Stimulated activated CD8-positive, alpha-beta memory T cell treated with anti-CD3 and anti-CD28 coated beads, Interleukin-12 subunit alpha, Interleukin-12 subunit beta, amount 100 ng/mL, for 4 hours (primary cell): ENCODE measurements at regions not wholly inside any gene's neighbourhood (a gene's known extent, or its start where the extent isn't known, plus 50 kb on each side); places are given as distances from the start of the nearest gene placed in this dataset.
"Not testable (repeated sequence)": the region's sequence is repeated elsewhere in the genome, so short reads cannot be mapped to it uniquely, and the experiment has no call there.

ENCODE experiments used
- DNase-seq: peaks from one replicate; pipeline ENCODE4 v3.0.0-alpha.2; 2020; ENCODE audit warnings: low read depth

DNA sequence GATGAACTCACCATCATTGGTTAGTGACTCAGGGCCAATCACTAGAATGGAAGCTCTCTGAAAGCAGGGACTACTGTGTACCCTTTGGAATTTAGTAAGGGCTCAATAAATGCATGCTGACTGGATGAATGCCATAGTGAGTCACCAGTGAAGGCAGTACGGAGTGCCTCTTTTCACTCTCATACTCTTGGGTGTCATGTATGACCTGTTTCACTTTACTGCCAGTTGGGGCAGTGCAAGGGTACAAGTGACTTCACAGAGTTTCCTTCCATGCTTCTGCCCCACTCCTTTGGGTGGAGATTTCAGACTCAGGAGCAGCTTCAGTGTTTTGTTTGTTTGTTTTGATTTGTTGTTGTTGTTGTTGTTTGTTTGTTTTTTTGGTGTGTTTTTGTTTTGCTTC, 57.7 kb downstream of the SOX3 start:
- no peak for DNase-seq

GRCh38 chrX:140440876-140441275, 64.0 kb downstream of the SOX3 start:
- no peak for DNase-seq

- DNase-seq, result no peak
Measured at GRCh38 chrX:140439476-140439875, 65.4 kb downstream of the SOX3 start.

DNA sequence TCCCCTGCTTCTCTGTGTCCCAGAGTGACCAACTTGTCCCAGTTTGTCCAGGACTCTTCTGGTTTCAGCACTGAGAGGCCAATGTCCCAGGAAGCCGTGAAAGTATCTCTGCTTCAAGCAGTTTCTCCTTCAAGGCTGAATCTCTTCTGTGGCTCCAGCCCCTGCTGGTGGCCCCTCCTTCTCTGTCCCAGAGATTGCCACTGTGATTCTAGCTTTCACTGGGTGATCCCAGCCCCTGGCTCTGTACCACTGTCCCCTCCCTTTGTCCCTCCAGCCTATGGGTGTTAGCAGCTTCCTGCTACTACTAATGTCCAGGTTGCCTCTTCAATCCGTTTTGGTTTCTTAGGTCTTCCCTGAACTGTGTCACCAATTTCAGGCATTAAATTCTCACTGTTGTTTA, 70.5 kb downstream of the SOX3 start:
- DNase-seq, result no peak

DNA sequence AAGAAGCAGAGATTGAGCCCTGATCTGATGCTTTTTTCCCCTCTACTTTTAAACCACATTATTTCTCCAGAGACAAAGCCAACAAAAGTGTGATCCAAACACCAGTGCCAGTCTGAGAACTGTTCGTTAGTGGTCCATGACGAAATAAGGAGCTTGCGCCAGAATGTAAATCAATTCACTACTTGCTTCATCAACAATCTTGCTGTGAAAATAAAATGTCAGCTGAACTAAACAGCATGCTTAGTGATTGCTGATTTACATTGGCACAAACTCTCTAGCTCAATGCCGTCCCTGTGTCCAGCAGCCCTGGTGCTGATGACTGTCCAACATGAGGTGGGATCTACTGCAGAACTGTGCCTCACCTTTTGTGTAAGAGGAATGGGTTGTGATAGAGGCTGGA, 71.3 kb downstream of the SOX3 start:
- DNase-seq, result no peak

DNA sequence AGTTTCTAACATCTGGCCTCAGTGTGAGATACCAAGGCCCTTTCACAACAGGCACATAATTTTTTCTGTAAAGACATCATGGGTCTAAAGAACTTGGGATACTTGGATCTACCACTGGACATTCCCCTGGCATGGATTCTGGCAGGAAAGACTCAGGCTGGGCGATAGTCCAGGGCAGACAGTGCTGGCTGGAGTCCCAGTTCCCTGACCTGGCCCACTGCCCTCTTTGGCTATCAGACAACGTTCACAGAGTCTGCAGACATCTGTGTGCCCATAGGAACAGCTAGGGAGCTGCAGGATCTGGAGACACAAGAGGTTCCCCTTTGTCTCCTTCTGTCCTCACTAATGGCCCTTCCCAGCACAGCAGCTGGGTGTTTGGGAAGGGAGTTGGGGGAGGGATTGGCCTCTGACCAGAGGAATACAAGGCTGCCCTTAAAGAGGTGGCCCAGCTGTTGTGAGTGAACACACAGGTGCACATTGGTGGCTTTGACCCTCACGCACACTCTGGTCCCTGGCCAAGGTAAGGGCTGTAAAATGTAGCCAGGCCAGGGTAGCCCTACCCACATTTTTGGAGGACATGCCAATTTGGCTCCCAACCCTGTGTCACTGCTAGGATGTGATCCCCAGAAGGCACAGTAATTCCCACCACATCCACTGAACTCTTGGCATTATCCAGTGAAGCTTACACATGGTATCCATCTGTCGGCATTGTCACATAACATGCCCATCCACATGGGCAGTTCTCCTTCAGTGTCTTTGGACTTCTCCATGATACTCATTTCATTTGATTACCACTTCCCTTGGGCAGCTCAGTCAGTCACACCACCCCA, 72.3 kb downstream of the SOX3 start:
- no peak for DNase-seq

- no peak for DNase-seq
Measured at GRCh38 chrX:140431521-140431920, 73.3 kb downstream of the SOX3 start.

GRCh38 chrX:140425712-140426395, 79.0 kb downstream of the SOX3 start:
- no peak for DNase-seq

DNA sequence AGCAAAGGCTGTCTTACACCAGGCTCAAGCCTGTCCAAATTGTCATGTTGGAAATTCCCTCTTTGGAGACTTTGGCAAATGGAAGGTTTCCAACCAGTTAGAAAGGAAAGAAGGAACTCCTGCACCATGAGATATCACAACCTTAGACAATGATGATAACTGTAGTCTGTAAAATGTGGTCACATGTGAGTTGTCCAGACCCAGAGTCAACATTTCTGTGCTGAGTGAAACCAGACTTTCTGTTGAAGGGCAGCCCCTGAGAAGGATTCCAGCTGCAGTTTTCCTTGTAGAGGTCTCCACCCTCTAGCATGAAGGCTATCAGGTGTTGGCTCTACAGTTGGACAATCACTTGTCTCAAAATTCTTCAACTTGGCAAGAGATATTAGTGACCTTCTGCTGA, 82.4 kb downstream of the SOX3 start:
- DNase-seq, result no peak

GRCh38 chrX:140402131-140402530, 102.7 kb downstream of the SOX3 start:
- not testable (repeated sequence) for DNase-seq

DNA sequence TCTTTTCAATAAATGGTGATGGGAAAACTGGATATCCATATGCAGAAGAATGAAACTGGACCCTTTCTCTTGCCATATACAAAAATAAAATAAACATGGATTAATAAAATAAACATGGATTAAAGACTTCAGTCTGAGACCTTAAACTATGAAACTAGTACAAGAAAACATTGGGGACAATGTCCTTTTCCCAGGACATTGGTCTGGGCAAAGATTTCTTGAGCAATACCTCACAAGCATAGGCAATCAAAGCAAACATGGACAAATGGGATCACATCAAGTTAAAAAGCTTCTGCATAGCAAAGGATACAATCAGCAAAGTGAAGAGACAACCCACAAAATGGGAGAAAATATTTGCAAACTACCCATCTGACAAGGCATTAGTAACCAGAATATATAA, 108.5 kb downstream of the SOX3 start:
- DNase-seq, result not testable (repeated sequence)

DNA sequence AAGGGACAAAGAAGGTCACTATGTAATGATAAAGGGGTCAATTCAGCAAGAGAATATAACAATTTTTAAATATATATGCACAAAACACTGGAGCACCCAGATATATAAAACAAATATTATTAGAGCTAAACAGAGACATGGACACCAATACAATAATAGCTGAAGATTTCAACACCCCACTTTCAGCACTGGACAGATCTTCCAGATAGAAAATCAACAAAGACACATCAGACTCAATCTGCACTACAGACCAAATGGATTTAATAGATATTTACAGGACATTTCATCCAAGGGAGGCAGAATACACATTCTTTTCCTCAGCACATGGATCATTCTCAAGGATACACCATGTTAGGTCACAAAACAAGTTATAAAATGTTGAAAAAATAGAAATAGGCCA, 111.4 kb downstream of the SOX3 start:
- no peak for DNase-seq

- no peak for DNase-seq
Measured at GRCh38 chrX:140391313-140391712, 113.6 kb downstream of the SOX3 start.

DNA sequence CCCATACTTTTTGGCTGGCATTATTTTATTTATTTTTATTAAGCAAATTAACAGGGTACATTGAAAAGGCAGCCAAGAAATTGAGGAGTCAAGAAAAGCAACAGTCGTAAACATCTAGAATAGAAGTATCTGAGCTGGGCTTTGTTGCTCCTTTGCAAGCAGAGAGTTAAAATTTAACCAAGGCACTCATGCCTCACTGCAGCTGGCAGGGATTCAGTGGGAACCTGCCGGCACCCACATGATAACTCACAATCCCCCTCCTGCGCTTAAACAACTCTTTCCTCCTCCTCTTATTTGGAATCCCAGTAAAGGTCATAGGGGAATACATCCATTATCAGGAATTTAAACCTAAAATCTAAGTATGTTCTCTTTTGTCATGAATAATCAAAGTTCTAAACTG, 115.5 kb downstream of the SOX3 start:
- no peak for DNase-seq

- DNase-seq, result no peak
Measured at GRCh38 chrX:140362861-140363260, 142.0 kb downstream of the SOX3 start.

DNA sequence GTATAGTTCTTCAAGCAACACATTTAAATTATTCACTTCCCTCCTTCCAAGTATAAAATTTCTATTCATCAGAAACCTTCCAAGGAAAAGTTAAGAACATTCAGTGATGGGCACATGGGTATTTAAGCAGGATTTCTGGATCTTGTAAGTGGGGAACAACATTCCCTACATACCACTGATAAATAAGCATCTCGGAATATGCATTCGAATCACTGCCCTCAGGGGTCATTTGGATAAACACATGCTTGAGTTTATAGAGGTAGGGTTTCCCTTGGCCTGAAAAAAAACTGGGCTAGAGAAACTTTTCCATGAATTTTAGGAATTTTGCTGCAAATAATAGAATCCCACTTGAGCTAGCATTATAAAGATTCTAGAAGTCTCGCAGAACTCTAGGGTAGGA, 143.9 kb downstream of the SOX3 start:
- no peak for DNase-seq

DNA sequence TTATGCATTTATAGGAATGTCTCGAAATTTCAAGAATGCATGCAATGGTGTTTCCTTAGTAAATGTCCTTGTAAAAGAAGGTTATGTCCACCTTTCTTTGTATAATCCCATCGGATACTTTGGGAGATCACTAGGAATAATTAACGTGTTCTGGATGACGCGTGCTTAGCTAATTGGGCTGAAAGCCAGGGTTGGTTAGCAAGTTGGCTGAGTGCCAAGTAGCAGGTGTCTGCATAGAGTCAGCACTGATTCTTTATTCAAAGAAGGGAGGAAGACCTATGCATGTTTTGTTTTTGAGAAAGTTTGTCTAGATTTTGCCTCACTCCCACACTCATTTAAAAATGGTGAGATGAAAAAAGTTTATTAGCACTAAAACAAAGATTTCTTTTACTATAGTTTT, 144.6 kb downstream of the SOX3 start:
- DNase-seq, result no peak

- no peak for DNase-seq
Measured at GRCh38 chrX:140355922-140356321, 148.9 kb downstream of the SOX3 start.

DNA sequence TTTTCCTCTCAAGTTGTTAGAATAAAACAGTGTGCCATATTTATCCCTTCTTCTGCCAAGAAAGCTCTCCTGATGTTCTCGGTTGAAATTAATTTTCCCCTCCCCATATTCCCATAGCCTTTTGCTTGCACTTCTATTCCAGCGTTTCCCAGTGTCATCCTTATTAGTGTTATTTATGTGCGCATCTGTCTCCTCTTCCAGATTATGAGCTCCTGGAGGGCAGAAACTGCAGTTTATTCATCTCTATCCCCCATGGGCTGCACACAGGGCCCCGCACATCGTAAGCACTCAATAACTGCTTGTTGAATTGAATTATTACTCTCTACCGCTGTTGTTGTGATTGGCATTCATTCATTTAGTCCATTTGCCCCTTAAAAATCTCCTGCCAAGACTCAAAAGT, 149.4 kb downstream of the SOX3 start:
- DNase-seq, result no peak

DNA sequence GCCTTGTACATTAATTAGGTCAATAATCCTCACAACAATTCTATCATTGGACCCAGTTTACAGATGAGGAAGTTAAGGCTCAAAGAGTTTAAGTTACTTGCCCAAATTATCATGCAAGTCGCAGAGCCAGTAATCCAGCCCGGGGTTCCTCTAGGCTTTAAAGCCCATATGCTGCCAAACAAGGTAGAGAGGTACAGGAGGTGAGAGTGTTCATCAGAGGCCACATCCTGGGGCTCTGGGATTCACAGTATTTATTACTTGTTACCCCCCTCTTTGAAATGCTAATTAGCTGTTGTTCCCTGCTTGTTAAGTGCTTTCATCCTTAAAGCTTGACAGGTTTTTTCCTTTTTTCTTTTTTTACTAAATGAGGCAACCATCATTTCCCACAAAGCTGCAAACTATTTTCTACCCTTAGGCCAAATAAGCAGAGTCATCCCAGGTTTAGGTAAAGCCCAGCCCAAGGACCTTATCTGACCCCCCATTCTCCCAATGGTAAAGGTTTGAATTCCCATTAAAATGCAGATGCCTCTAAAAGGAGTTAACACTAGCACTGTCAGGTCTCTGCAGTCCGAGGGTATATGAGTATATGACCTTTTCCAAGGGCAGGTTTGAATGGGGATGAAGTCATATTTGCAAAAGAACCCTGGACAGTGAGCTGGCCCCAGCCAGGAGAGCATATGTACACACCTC, 150.3 kb downstream of the SOX3 start:
- no peak for DNase-seq

DNA sequence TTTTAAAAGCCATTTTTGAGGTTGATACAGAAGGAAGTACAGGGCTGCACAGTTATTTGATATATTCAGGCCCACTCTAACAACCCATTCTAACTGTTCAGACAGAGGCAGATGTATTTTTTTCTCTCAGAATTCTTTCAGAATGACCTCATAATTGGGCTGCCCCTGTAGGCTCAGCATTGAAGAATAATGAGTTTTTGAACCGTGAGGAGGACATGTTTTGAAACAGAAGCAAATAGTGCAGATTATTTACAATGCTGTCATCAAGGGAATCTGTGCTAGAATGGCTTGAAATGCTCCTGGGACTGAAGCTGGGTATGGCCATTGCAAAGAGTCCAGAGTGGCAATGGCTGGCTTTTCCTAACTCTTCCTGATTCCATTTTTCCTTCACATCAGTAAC, 158.1 kb downstream of the SOX3 start:
- no peak for DNase-seq

DNA sequence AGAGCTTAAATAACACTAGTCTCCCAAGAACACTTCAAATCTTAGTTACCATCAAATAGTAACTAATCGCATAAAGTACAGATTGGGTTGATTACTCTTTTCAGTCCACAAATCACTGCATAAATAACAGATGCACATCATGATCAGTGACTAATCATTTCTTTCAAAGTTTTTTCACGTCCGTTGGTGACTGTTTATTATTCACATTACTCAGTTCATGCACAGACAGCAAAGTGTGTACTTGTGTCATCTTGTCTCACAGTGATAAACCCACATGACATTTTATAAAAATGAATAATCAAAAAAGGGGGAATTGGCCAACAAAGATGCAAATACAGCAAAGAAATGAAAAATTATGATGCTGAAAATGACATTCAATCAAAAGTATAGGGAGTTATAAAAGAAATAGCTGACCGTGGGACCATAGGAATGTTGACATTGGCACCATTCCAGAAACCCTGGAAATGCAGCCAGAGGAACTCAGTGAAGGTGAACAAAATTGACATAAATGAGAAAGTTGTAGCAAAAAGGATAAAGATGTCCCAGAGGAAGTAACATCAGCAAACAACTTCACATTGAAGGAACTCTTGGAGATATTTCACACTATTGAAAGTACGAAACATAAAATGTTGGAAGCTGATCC, 161.5 kb downstream of the SOX3 start:
- DNase-seq, result no peak

DNA sequence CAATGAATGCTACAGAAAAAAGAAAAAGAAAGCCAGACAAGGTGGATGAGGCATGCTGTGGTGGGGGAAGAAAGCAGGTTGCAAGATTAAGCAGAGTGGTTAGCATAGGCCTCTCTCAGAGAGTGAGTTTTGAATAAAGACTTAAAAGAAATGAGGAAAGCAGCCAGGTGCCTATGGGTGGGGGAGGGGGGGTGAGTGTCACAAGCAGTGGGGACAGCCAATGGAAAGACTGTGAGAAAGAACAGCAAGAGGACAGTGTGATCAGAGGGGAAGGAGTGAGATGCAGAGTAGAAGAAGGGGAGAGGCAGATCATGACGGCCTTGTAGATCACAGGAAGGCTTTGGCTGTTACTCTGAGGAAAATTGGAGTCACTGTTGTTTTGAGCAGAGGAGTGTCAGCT, 162.5 kb downstream of the SOX3 start:
- no peak for DNase-seq
